H1 (cell line): ENCODE measurements at regions not wholly inside any gene's neighbourhood (a gene's known extent, or its start where the extent isn't known, plus 50 kb on each side); places are given as distances from the start of the nearest gene placed in this dataset.

Experiments used
- HDAC6 ChIP-seq: IDR thresholded peaks from one replicate; pipeline ENCODE4 v1.7.1; 2012; ENCODE audit warnings: low read depth, mild to moderate bottlenecking, inconsistent platforms, low read length, moderate library complexity
- POLR2AphosphoS5 ChIP-seq: IDR thresholded peaks from 2 replicates; pipeline ENCODE4 v1.6.1; 2011; ENCODE audit warnings: low read depth, low read length
- SIN3A ChIP-seq, 2 experiments: IDR thresholded peaks in 1 of 2; conservative IDR thresholded peaks in 1 of 2; 2 replicates each; pipeline ENCODE4 v1.6.1; 2011 to 2012; ENCODE audit warnings: low read length in 2 of 2, improper control_type of control experiment in 1 of 2, low read depth in 1 of 2, mild to moderate bottlenecking in 1 of 2

DNA sequence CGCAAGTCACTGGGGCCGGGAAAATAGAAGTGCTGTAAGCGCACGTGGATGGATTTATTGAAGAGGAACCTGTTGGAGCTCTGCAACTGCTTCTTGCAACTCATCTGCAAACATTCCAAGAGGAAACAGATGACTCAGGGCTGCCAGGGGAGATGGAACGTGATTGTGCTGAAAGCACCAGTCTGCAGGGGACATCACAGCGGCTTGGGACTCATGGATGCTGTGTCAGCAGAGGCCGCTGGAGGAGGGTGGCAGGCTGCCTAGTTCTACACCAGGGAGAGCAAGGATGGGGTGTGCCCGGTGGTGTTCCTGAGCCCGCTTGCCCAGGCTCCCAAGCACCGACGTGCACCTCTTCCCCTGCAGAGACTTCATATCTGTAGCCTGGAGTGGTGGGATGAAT lies 515.7 kb downstream of the TCERG1L start:
- TF ChIP-seq SIN3A (conservative IDR thresholded peaks at IDR 0.05 in 1 of 2, IDR thresholded peaks at IDR 0.05 in 1 of 2; ENCODE audit: low read depth in 1 of 2, low read length in 2 of 2) (no peak), POLR2AphosphoS5 (no peak), HDAC6 (no peak)
